Upper lobe of left lung (tissue), 6 donors: ENCODE measurements at regions not wholly inside any gene's neighbourhood (a gene's known extent, or its start where the extent isn't known, plus 50 kb on each side); places are given as distances from the start of the nearest gene placed in this dataset.

Source experiments
- ATAC-seq, 2 donors: fragments of 200-7000 bp; cut with Tn5 transposase; one replicate each; pipeline ENCODE4 v1.9.1; 2022; ENCODE audit warnings: mild to moderate bottlenecking in 2 of 2, moderate library complexity in 2 of 2; ENCODE audit not compliant: low FRiP score in 2 of 2
- DNase-seq, 2 donors: peaks; one replicate each; pipeline ENCODE4 v3.0.0-alpha.2; 2019 to 2020
- H3K27ac ChIP-seq, 4 donors: fragments of 200-600 bp; sonication (generic); one replicate each; pipeline ENCODE4 v1.5.1; 2016 to 2019
- H3K27me3 ChIP-seq, 4 donors: fragments of 200-600 bp; sonication (generic); one replicate each; pipeline ENCODE4 v1.5.1; 2017 to 2019
- H3K36me3 ChIP-seq, 4 donors: fragments of 200-600 bp; sonication (generic); one replicate each; pipeline ENCODE4 v1.5.1; 2016 to 2019
- H3K4me1 ChIP-seq, 4 donors: fragments of 200-600 bp; sonication (generic); one replicate each; pipeline ENCODE4 v1.5.1; 2018 to 2019
- H3K4me3 ChIP-seq, 4 donors: fragments of 200-600 bp; sonication (generic); one replicate each; pipeline ENCODE4 v1.5.1; 2017 to 2019; ENCODE audit warnings: mild to moderate bottlenecking in 2 of 4, moderate library complexity in 1 of 4
- H3K9me3 ChIP-seq, 4 donors: fragments of 200-600 bp; sonication (generic); one replicate each; pipeline ENCODE4 v1.5.1; 2018 to 2019
- EP300 ChIP-seq, 4 donors: sonication (generic); formaldehyde crosslinking; IDR thresholded peaks; one replicate each; pipeline ENCODE4 v1.5.1; 2017; ENCODE audit warnings: antibody characterized with exemption in 4 of 4, control low read depth in 2 of 4
- POLR2A ChIP-seq, 4 donors: fragments of 450-650 bp; IDR thresholded peaks; one replicate each; pipeline ENCODE4 v1.5.1; 2016 to 2017; ENCODE audit warnings: antibody characterized with exemption in 4 of 4, mild to moderate bottlenecking in 2 of 4
- POLR2AphosphoS5 ChIP-seq, 2 donors: sonication (generic); formaldehyde crosslinking; IDR thresholded peaks; one replicate each; pipeline ENCODE4 v1.5.1; 2017; ENCODE audit warnings: antibody characterized with exemption in 2 of 2
- WGBS, 2 donors: methylation state at CpG; one replicate each; pipeline ENCODE4 v1.1.5; 2017 to 2018; 5-methylcytosine and 5-hydroxymethylcytosine counted together
- TF ChIP-seq, protein P1 (sequence below), 6 experiments: fragments of 450-650 bp in 4 of 6; fragments of 200-600 bp in 2 of 6; sonication (generic) in 2 of 6; IDR thresholded peaks; one replicate each; pipeline ENCODE4 v1.5.1; 2016 to 2019; ENCODE audit warnings: antibody characterized with exemption in 6 of 6
- donor health status: DM: no; HTN: no; CAD: no; lungs with moderate emphysema.
- donor health status: DM: no; HTN: yes; CAD: no; lungs with severe emphysema.

DNA sequence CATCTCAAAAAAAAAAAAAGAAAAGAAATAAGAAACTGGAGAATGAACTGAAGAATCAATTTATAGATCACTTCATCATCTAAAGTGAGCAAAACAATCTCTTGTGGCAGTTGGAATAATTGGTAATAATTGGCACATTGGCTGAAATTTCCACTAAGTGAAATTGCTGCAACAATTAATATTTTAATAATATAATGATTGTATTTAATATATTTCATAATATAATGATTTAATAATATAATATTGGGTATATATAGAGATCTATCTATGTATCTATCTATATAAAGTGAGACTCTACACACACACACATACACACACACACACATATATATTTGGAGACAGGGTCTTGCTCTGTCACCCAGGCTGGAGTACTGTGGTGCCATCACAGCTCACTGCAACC, 81.2 kb upstream of the PRICKLE1 start:
- Histone ChIP-seq H3K9me3 (no peaks in the 10 kb centered on the region), H3K27ac (no peak overlapping the region), H3K4me3 (no peak overlapping the region), H3K36me3 (no peaks in the 10 kb centered on the region), H3K4me1 (no peaks in the 10 kb centered on the region), H3K27me3 (no peaks in the 10 kb centered on the region)
- TF ChIP-seq EP300 (IDR thresholded peaks at IDR 0.05) (no peak), POLR2AphosphoS5 (IDR thresholded peaks at IDR 0.05) (no peak), POLR2A (IDR thresholded peaks at IDR 0.05) (no peak)
- TF ChIP-seq, protein P1, sequence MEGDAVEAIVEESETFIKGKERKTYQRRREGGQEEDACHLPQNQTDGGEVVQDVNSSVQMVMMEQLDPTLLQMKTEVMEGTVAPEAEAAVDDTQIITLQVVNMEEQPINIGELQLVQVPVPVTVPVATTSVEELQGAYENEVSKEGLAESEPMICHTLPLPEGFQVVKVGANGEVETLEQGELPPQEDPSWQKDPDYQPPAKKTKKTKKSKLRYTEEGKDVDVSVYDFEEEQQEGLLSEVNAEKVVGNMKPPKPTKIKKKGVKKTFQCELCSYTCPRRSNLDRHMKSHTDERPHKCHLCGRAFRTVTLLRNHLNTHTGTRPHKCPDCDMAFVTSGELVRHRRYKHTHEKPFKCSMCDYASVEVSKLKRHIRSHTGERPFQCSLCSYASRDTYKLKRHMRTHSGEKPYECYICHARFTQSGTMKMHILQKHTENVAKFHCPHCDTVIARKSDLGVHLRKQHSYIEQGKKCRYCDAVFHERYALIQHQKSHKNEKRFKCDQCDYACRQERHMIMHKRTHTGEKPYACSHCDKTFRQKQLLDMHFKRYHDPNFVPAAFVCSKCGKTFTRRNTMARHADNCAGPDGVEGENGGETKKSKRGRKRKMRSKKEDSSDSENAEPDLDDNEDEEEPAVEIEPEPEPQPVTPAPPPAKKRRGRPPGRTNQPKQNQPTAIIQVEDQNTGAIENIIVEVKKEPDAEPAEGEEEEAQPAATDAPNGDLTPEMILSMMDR (IDR thresholded peaks at IDR 0.05): no peak
- DNase-seq (no peak), ATAC-seq (no peak)

DNA sequence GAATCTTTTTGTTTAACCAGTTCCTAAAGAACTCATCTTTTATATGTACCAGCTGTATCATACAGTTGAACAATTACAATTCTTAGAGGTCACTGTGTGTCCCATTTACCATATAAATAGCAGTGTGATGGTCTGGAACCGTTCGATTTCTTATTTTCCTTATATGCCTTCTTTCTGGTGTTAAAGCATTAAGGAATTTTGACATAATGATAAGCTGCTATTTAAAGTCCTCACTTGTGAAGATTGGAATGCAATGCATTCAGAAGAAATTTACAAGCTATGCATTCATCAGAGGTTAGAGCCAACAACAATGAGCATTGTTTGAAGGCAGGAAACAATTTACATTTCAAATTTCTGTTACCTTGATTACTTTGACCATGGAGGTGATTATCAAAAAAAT, 80.0 kb upstream of the PRICKLE1 start:
- TF ChIP-seq POLR2A (IDR thresholded peaks at IDR 0.05) (no peak), POLR2AphosphoS5 (IDR thresholded peaks at IDR 0.05) (no peak), EP300 (IDR thresholded peaks at IDR 0.05) (no peak)
- TF ChIP-seq, protein P1 (IDR thresholded peaks at IDR 0.05): no peak
- no peak overlapping the region for H3K27ac ChIP-seq
- no peak for DNase-seq
- H3K9me3 ChIP-seq: no peaks in the 10 kb centered on the region
- H3K4me1 ChIP-seq: no peaks in the 10 kb centered on the region
- no peak overlapping the region for H3K4me3 ChIP-seq
- H3K27me3 ChIP-seq: no peaks in the 10 kb centered on the region
- no peaks in the 10 kb centered on the region for H3K36me3 ChIP-seq
- WGBS, 2 donors: 29 to 46% methylated on average over 2 of the region's 2 CpGs
- no peak for ATAC-seq

DNA sequence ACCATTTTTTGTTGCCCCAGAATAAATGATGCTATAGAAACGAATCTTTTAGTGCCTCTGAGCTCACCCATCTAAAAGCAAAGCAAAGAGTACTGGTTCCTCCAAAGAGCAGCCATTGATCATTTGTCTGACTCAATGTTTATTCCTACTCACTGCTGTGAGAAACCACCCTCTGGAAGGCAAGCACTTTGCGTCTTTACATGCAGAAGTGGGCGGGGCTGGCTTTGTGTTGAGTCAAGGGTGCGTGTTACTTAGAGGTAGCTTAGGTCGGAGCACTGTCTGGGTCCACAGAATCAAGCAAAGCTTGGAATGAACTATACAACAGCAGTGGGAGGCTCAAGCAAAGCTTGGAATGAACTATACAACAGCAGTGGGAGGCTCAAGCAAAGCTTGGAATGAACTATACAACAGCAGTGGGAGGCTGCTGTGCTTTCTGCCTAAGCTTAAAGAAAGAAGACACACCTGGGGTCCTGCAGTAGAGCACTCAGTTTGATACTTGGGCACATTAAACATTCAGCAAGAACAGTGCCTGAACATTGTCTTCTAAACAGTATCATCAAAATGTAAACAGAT, 77.2 kb upstream of the PRICKLE1 start:
- Histone ChIP-seq H3K9me3 (no peaks in the 10 kb centered on the region), H3K4me3 (no peak overlapping the region), H3K27ac (no peak overlapping the region), H3K36me3 (no peaks in the 10 kb centered on the region), H3K4me1 (no peaks in the 10 kb centered on the region), H3K27me3 (no peaks in the 10 kb centered on the region)
- TF ChIP-seq, protein P1 (IDR thresholded peaks at IDR 0.05): no peak
- TF ChIP-seq EP300 (IDR thresholded peaks at IDR 0.05): no peak
- no peak for TF ChIP-seq POLR2A (IDR thresholded peaks at IDR 0.05)
- ATAC-seq: no peak
- 69 to 71% methylated on average over 5 of the region's 5 CpGs for WGBS, 2 donors
- DNase-seq: no peak

DNA sequence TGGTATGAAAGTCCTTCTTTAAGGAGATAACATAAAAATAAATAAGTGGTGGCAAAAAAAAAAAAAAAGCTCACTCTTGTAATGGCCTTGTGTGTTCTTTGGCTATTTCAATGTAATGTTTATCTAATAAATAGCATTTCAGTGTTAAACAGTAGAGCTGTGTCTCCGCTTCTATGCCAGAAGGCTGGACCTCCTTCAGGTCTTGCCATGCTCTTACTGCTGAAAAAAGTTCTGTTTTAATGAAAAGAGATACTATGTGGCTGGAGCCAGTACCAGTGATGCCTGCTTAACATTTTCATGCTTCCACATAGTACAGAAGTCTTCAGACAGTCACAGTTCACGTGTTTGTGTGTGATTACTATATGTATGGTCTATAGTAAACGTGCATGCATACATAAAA, 74.1 kb upstream of the PRICKLE1 start:
- H3K27me3 ChIP-seq: no peaks in the 10 kb centered on the region
- H3K9me3 ChIP-seq: no peaks in the 10 kb centered on the region
- TF ChIP-seq, protein P1 (IDR thresholded peaks at IDR 0.05): no peak
- TF ChIP-seq EP300 (IDR thresholded peaks at IDR 0.05) (no peak), POLR2A (IDR thresholded peaks at IDR 0.05) (no peak)
- no peak overlapping the region for H3K27ac ChIP-seq
- H3K36me3 ChIP-seq: no peaks in the 10 kb centered on the region
- no peak overlapping the region for H3K4me3 ChIP-seq
- H3K4me1 ChIP-seq: no peaks in the 10 kb centered on the region
- 85 to 93% methylated on average over 3 of the region's 3 CpGs for WGBS, 2 donors
- ATAC-seq (no peak), DNase-seq (no peak)
